ENCODE measurements at regions not wholly inside any gene's neighbourhood (a gene's known extent, or its start where the extent isn't known, plus 50 kb on each side); places are given as distances from the start of the nearest gene placed in this dataset.

GRCh38 chr4:123997776-123998449 is 601.3 kb downstream of the SPRY1 start:
- Histone ChIP-seq H4K20me1 (ENCODE audit: control insufficient read depth, insufficient read depth, low read length, poor library complexity, severe bottlenecking) (no peaks in the 10 kb centered on the region), H3K9me3 (ENCODE audit: control extremely low read depth in 1 of 3, control insufficient read depth in 2 of 3, insufficient read depth in 1 of 3, low read length in 2 of 3) (no peaks in the 10 kb centered on the region), H3K4me2 (replicated peaks; ENCODE audit: low read depth, low read length, poor library complexity, severe bottlenecking) (no peak overlapping the region), H3K4me3 (ENCODE audit: control extremely low read depth in 1 of 5, extremely low read depth in 1 of 5, insufficient read depth in 1 of 5, low read depth in 2 of 5, low read length in 4 of 5) (no peak overlapping the region), H3K36me3 (replicated peaks in 1 of 2; ENCODE audit: control extremely low read depth in 1 of 2, control insufficient read depth in 1 of 2, extremely low read depth in 1 of 2, insufficient read depth in 2 of 2, low read length in 1 of 2) (no peaks in the 10 kb centered on the region), H3K27me3 (replicated peaks in 1 of 4; ENCODE audit: control extremely low read depth in 1 of 4, control insufficient read depth in 3 of 4, insufficient read depth in 4 of 4, low read length in 3 of 4) (no peaks in the 10 kb centered on the region), H3K27ac (ENCODE audit: low read length in 2 of 2) (no peak overlapping the region), H2AFZ (ENCODE audit: insufficient read depth, low read depth, low read length, poor library complexity, severe bottlenecking) (no peak overlapping the region), H3K79me2 (ENCODE audit: control insufficient read depth, insufficient read depth, low read length) (no peaks in the 10 kb centered on the region), H3K9ac (ENCODE audit: low read length) (no peak overlapping the region), H3K4me1 (ENCODE audit: control insufficient read depth in 2 of 2, insufficient read depth in 2 of 2, low read length in 2 of 2) (no peaks in the 10 kb centered on the region)
- H3K27me3 Mint-ChIP-seq, result peaks cover 3% of the 10 kb centered on the region
- DNase-seq (no peak), ATAC-seq (ENCODE audit: low read depth) (no peak)
- ChIA-PET POLR2A (no interaction called here), CTCF (no interaction called here)
- no peaks in the 10 kb centered on the region for H3K9me3 Mint-ChIP-seq (ENCODE audit: insufficient read depth)
- intact Hi-C loops (cut with micrococcal nuclease), result no loop called here
- no peak overlapping the region for H3K27ac Mint-ChIP-seq
- TF ChIP-seq EZH2 (IDR thresholded peaks at IDR 0.05; ENCODE audit: borderline replicate concordance, insufficient read depth, low read depth, low read length, poor library complexity, severe bottlenecking) (no peak), CTCF (IDR thresholded peaks at IDR 0.05) (no peak)
- WGBS (ENCODE audit: insufficient coverage), result no CpG with 5 or more reads among the region's 1 CpG
- H3K4me3 Mint-ChIP-seq, result no peak overlapping the region
- no peaks in the 10 kb centered on the region for H3K4me1 Mint-ChIP-seq

- no peaks in the 10 kb centered on the region for H3K27me3 ChIP-seq (replicated peaks in 1 of 4; ENCODE audit: control extremely low read depth in 1 of 4, control insufficient read depth in 3 of 4, insufficient read depth in 4 of 4, low read length in 3 of 4)
- no peak overlapping the region for H2AFZ ChIP-seq (ENCODE audit: insufficient read depth, low read depth, low read length, poor library complexity, severe bottlenecking)
- WGBS (ENCODE audit: insufficient coverage), result no CpG with 5 or more reads among the region's 2 CpGs
- no peak overlapping the region for H3K27ac ChIP-seq (ENCODE audit: low read length in 2 of 2)
- DNase-seq (no peak), ATAC-seq (ENCODE audit: low read depth) (no peak)
- H3K36me3 ChIP-seq (replicated peaks in 1 of 2; ENCODE audit: control extremely low read depth in 1 of 2, control insufficient read depth in 1 of 2, extremely low read depth in 1 of 2, insufficient read depth in 2 of 2, low read length in 1 of 2), result no peaks in the 10 kb centered on the region
- no peaks in the 10 kb centered on the region for H4K20me1 ChIP-seq (ENCODE audit: control insufficient read depth, insufficient read depth, low read length, poor library complexity, severe bottlenecking)
- H3K9me3 ChIP-seq (ENCODE audit: control extremely low read depth in 1 of 3, control insufficient read depth in 2 of 3, insufficient read depth in 1 of 3, low read length in 2 of 3), result no peaks in the 10 kb centered on the region
- ChIA-PET CTCF (no interaction called here), POLR2A (no interaction called here)
- H3K4me3 ChIP-seq (ENCODE audit: control extremely low read depth in 1 of 5, extremely low read depth in 1 of 5, insufficient read depth in 1 of 5, low read depth in 2 of 5, low read length in 4 of 5), result no peak overlapping the region
- Mint-ChIP-seq H3K27ac (no peak overlapping the region), H3K9me3 (ENCODE audit: insufficient read depth) (no peaks in the 10 kb centered on the region), H3K27me3 (no peaks in the 10 kb centered on the region), H3K4me3 (no peak overlapping the region), H3K4me1 (no peaks in the 10 kb centered on the region)
- H3K9ac ChIP-seq (ENCODE audit: low read length), result no peak overlapping the region
- no peak for TF ChIP-seq EZH2 (IDR thresholded peaks at IDR 0.05; ENCODE audit: borderline replicate concordance, insufficient read depth, low read depth, low read length, poor library complexity, severe bottlenecking)
- no peaks in the 10 kb centered on the region for H3K79me2 ChIP-seq (ENCODE audit: control insufficient read depth, insufficient read depth, low read length)
- no peaks in the 10 kb centered on the region for H3K4me1 ChIP-seq (ENCODE audit: control insufficient read depth in 2 of 2, insufficient read depth in 2 of 2, low read length in 2 of 2)
- intact Hi-C loops (cut with micrococcal nuclease), result no loop called here
- no peak overlapping the region for H3K4me2 ChIP-seq (replicated peaks; ENCODE audit: low read depth, low read length, poor library complexity, severe bottlenecking)
Observed at GRCh38 chr4:124000233-124000632, 603.6 kb downstream of the SPRY1 start.

Data from B cell (primary cell).